ENCODE measurements at regions not wholly inside any gene's neighbourhood (a gene's known extent, or its start where the extent isn't known, plus 50 kb on each side); places are given as distances from the start of the nearest gene placed in this dataset.

- TF ChIP-seq POLR2AphosphoS5 (IDR thresholded peaks at IDR 0.05; ENCODE audit: insufficient read depth in 1 of 2, low read depth in 1 of 2) (no peak), POLR2A (IDR thresholded peaks at IDR 0.05) (no peak), CTCF (IDR thresholded peaks at IDR 0.05) (no peak)
Observed at GRCh38 chr6:8829796-8830195, 394.5 kb upstream of the SLC35B3 start.

All from vagina (tissue), 2 donors.